ENCODE measurements at regions not wholly inside any gene's neighbourhood (a gene's known extent, or its start where the extent isn't known, plus 50 kb on each side); places are given as distances from the start of the nearest gene placed in this dataset.

GRCh38 chr1:217273866-217274265, 357.0 kb downstream of the GPATCH2 start:
- TF ChIP-seq CTCF (IDR thresholded peaks at IDR 0.05; ENCODE audit: low read depth, low read length) (no peak), EZH2phosphoT487 (IDR thresholded peaks at IDR 0.05; ENCODE audit: low read depth) (no peak)

Measured in OCI-LY3 (cell line).